Endodermal cell (in vitro differentiated cells): ENCODE measurements at regions not wholly inside any gene's neighbourhood (a gene's known extent, or its start where the extent isn't known, plus 50 kb on each side); places are given as distances from the start of the nearest gene placed in this dataset.

Experiments
- DNase-seq: peaks from one replicate; pipeline ENCODE4 v3.0.0-alpha.2; 2017
- H3K27ac ChIP-seq: 2 replicates; pipeline ENCODE4 v1.5.1; 2013; ENCODE audit warnings: mild to moderate bottlenecking, low read depth, low read length, moderate library complexity
- H3K27me3 ChIP-seq: 2 replicates; pipeline ENCODE4 v1.6.1; 2013; ENCODE audit warnings: mild to moderate bottlenecking, low read length, moderate library complexity; ENCODE audit not compliant: insufficient read depth, control insufficient read depth, poor library complexity, severe bottlenecking
- H3K36me3 ChIP-seq: 2 replicates; pipeline ENCODE4 v1.7.0; 2013; ENCODE audit warnings: mild to moderate bottlenecking, low read length, moderate library complexity; ENCODE audit not compliant: control insufficient read depth, insufficient read depth
- H3K4me1 ChIP-seq: one replicate; pipeline ENCODE4 v1.7.0; 2013; ENCODE audit warnings: low read length; ENCODE audit not compliant: control insufficient read depth, insufficient read depth
- H3K4me3 ChIP-seq: 2 replicates; pipeline ENCODE4 v1.5.1; 2013; ENCODE audit warnings: mild to moderate bottlenecking, low read length, moderate library complexity
- H3K9ac ChIP-seq: 2 replicates; pipeline ENCODE4 v1.6.1; 2013; ENCODE audit warnings: mild to moderate bottlenecking, low read length, moderate library complexity; ENCODE audit not compliant: poor library complexity, severe bottlenecking; ENCODE audit errors: extremely low read depth
- H3K9me3 ChIP-seq: 2 replicates; pipeline ENCODE4 v1.6.1; 2013; ENCODE audit warnings: mild to moderate bottlenecking, low read length, moderate library complexity; ENCODE audit not compliant: control insufficient read depth
- H3K27ac Mint-ChIP-seq: 2 replicates; pipeline ENCODE4 v1.8.0; 2020; ENCODE audit warnings: mixed read lengths
- H3K27me3 Mint-ChIP-seq: 2 replicates; pipeline ENCODE4 v1.8.0; 2021; ENCODE audit warnings: mild to moderate bottlenecking, mixed read lengths; ENCODE audit not compliant: insufficient read depth
- H3K36me3 Mint-ChIP-seq: 2 replicates; pipeline ENCODE4 v1.8.0; 2020; ENCODE audit warnings: low read depth, mixed read lengths
- H3K4me1 Mint-ChIP-seq: 2 replicates; pipeline ENCODE4 v1.8.0; 2020; ENCODE audit warnings: mixed read lengths
- H3K4me3 Mint-ChIP-seq: 2 replicates; pipeline ENCODE4 v1.8.0; 2020; ENCODE audit warnings: mild to moderate bottlenecking, moderate library complexity, mixed read lengths
- H3K9me3 Mint-ChIP-seq: 2 replicates; pipeline ENCODE4 v1.8.0; 2020; ENCODE audit warnings: mild to moderate bottlenecking, mixed read lengths
- WGBS, 2 experiments: methylation state at CpG; one replicate each; pipeline versions ENCODE4 v1.1.5 to v1.1.7; 2013; ENCODE audit warnings: missing lambda C conversion rate in 2 of 2, mixed read lengths in 1 of 2; ENCODE audit not compliant: insufficient coverage in 1 of 2, insufficient read length in 1 of 2; 5-methylcytosine and 5-hydroxymethylcytosine counted together
- TF ChIP-seq, protein P1 (sequence below): fragments of 200-600 bp; sonication (generic); conservative IDR thresholded peaks from 2 replicates; pipeline ENCODE4 v1.5.0; 2021; ENCODE audit warnings: antibody characterized with exemption, mild to moderate bottlenecking

DNA sequence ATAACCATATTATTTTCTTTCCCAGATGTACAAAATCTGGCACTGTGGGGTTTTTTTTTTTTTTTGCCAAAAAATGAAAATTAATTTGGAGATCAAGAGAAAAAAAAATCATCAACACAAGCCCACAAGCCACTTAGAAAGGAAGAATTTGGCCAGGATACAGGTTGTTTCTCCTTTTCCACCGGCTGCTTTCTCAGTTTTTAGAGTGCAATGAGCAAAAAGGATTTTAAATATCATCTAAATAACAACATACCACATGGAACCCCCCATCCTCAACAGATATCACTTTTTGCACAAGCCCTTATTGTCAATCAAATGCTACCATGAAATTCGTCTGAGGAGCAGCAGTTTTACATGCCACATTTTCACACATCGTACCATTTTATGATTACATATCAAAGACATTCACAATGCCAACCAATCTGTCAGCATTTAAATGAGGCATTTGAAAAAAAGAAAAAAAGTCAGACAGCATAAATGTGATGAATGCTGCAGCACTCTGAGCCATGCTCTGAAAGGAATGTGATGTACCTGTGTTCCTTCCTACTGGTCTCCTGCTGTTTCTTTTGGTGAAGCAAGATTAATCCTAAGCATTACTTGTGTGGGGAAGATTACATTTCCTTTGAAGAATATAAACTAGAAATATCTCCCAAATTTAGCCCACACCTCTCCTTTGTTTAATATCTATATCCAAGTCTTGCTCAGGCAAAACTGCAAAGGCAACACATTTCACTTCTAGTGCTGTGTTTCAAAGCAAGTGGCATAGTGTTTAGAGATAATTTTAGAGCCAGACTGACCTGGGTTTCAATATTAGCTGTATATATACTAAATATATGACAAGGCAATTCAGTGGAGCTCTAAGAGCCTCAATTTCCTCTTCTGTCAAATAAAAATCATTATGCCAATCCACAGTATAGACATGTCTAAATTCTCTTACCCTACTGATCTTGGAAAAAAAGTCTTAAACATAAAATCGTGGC, 391.3 kb downstream of the CMPK2 start:
- Mint-ChIP-seq H3K4me3 (no peak overlapping the region), H3K27ac (no peak overlapping the region), H3K4me1 (peaks cover 4% of the 10 kb centered on the region), H3K9me3 (no peaks in the 10 kb centered on the region), H3K36me3 (no peaks in the 10 kb centered on the region), H3K27me3 (no peaks in the 10 kb centered on the region)
- TF ChIP-seq, protein P1, sequence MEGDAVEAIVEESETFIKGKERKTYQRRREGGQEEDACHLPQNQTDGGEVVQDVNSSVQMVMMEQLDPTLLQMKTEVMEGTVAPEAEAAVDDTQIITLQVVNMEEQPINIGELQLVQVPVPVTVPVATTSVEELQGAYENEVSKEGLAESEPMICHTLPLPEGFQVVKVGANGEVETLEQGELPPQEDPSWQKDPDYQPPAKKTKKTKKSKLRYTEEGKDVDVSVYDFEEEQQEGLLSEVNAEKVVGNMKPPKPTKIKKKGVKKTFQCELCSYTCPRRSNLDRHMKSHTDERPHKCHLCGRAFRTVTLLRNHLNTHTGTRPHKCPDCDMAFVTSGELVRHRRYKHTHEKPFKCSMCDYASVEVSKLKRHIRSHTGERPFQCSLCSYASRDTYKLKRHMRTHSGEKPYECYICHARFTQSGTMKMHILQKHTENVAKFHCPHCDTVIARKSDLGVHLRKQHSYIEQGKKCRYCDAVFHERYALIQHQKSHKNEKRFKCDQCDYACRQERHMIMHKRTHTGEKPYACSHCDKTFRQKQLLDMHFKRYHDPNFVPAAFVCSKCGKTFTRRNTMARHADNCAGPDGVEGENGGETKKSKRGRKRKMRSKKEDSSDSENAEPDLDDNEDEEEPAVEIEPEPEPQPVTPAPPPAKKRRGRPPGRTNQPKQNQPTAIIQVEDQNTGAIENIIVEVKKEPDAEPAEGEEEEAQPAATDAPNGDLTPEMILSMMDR, result no peak
- Histone ChIP-seq H3K9ac (no peak overlapping the region), H3K9me3 (no peaks in the 10 kb centered on the region), H3K4me3 (no peak overlapping the region), H3K36me3 (no peaks in the 10 kb centered on the region), H3K4me1 (peaks cover 6% of the 10 kb centered on the region), H3K27me3 (no peaks in the 10 kb centered on the region), H3K27ac (no peak overlapping the region)
- WGBS, 2 experiments, result 67 to 74% methylated on average over 3 to 4 of the region's 4 CpGs
- DNase-seq, result no peak

DNA sequence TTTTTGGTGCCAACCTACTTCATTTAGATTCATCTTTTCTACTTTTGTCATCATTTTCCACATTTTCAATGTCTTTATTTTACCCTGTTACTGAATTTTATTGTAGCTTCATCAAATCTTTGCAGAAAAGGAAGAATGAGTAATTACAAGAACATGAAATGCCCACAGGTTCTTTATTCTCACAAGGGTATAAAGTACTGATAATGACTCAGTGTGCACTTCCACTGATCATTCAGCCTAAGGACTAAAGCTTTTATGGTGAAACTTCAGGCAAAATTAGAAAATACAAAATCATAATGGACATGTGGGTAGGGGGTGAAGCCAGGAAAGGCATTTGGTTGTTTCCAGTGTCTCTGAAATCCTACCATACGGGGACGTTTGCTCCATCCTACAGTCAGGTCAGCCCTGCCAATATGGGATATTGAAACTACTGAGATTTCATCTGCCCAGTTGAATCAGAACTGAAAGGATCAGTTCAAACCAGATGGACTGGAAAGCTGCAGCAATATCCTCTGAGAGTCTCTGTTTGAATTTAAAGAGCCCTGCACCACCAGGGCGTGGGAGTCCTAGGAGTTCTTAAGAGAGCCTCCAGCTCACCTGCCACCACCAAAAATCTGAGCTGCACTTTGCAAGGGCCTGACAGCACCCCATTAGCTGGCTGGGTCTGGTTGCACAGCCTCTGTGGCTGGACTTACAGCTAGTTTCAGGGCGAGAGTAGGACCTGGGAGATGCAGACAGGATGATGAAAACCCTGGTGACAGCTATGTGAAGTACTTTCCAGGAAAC, 390.4 kb downstream of the CMPK2 start:
- no peaks in the 10 kb centered on the region for H3K27me3 Mint-ChIP-seq
- no peak for DNase-seq
- H3K27ac Mint-ChIP-seq, result no peak overlapping the region
- Histone ChIP-seq H3K36me3 (no peaks in the 10 kb centered on the region), H3K9me3 (no peaks in the 10 kb centered on the region), H3K9ac (no peak overlapping the region), H3K27me3 (no peaks in the 10 kb centered on the region), H3K4me3 (no peak overlapping the region), H3K27ac (no peak overlapping the region), H3K4me1 (peaks cover 6% of the 10 kb centered on the region)
- no peaks in the 10 kb centered on the region for H3K36me3 Mint-ChIP-seq
- TF ChIP-seq, protein P1, result no peak
- H3K4me3 Mint-ChIP-seq, result no peak overlapping the region
- WGBS, 2 experiments, result 90 to 93% methylated on average over 3 to 4 of the region's 4 CpGs
- peaks cover 2% of the 10 kb centered on the region for H3K9me3 Mint-ChIP-seq
- H3K4me1 Mint-ChIP-seq, result peaks cover 4% of the 10 kb centered on the region

DNA sequence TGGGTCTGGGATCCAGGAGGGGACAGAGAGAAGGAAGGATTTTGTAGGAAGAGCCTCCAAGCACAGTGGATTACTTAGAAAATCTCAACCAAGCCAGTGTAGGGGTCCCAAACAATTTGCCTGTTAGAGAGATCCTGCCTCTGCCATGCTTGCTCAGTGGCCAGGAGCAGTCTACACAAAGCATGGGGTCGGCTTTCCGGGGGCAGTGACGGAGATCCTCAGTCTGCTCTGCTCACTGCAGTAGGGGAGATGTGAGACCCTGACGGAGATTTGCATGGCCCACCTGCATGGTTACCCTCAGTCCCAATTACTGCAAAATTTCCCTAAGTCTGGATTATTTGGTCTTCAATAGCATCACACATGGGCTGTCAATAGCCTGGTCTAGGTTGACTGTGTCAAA, 385.2 kb downstream of the CMPK2 start:
- TF ChIP-seq, protein P1, result no peak
- H3K27me3 ChIP-seq, result no peaks in the 10 kb centered on the region
- H3K27ac Mint-ChIP-seq, result no peak overlapping the region
- H3K4me3 Mint-ChIP-seq, result no peak overlapping the region
- H3K9me3 Mint-ChIP-seq, result peaks cover 8% of the 10 kb centered on the region
- no peaks in the 10 kb centered on the region for H3K36me3 ChIP-seq
- no peak for DNase-seq
- H3K27ac ChIP-seq, result no peak overlapping the region
- H3K27me3 Mint-ChIP-seq, result no peaks in the 10 kb centered on the region
- no peak overlapping the region for H3K4me3 ChIP-seq
- H3K9ac ChIP-seq, result no peak overlapping the region
- no peaks in the 10 kb centered on the region for H3K36me3 Mint-ChIP-seq
- peaks cover 4% of the 10 kb centered on the region for H3K4me1 Mint-ChIP-seq
- no peaks in the 10 kb centered on the region for H3K9me3 ChIP-seq
- peaks cover 6% of the 10 kb centered on the region for H3K4me1 ChIP-seq
- 92 to 100% methylated on average over 1 to 4 of the region's 4 CpGs for WGBS, 2 experiments
